ENCODE measurements at regions not wholly inside any gene's neighbourhood (a gene's known extent, or its start where the extent isn't known, plus 50 kb on each side); places are given as distances from the start of the nearest gene placed in this dataset.

DNA sequence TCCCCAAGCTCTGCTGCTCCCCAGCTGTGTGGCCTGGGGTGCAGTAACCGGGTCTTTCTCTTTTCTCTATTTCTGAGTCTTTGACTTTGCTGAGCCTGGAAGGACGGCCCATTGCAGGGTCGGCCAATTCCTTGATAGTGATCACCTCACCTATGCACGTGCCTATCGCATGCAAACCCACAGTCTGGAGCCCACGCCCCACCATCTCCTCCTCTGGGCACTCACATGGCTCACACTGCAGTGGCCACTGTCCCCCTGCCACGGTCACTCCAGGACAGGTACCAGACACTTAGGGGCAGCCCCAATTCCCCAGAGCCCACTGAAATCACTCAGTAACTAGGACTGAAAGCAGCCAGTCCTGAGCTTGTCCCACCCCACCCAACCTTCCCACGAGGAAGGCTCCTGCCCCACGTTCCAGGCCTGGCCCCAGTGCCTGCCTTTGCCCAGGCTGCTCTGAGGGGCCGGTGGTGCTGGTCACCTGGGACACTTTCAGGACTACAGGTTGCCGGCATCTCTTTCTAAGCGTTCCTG is 137.6 kb downstream of the TEX29 start:
- TF ChIP-seq EZH2phosphoT487 (IDR thresholded peaks at IDR 0.05; ENCODE audit: borderline replicate concordance, low read depth, low read length), result no peak
- intact Hi-C loops (cut with micrococcal nuclease; ENCODE audit: unreplicated experiment), result no loop called here
- no peaks in the 10 kb centered on the region for H3K9me2 ChIP-seq (ENCODE audit: insufficient read depth, low read length)
- no peak overlapping the region for H3K4me2 ChIP-seq (ENCODE audit: low read length)
- no peaks in the 10 kb centered on the region for H3K9me3 ChIP-seq (ENCODE audit: low read length)
- H3K4me3 ChIP-seq (ENCODE audit: low read depth, low read length, poor library complexity, severe bottlenecking), result no peak overlapping the region
- no peaks in the 10 kb centered on the region for H3K36me3 ChIP-seq (ENCODE audit: insufficient read depth, low read length)
- BruUV-seq (replicated peaks), result no TSS peak
- H3K27ac ChIP-seq (ENCODE audit: low read depth, low read length, poor library complexity, severe bottlenecking), result no peak overlapping the region
- H3K4me1 ChIP-seq (ENCODE audit: insufficient read depth, low read length, poor library complexity, severe bottlenecking), result no peaks in the 10 kb centered on the region
- H4K20me1 ChIP-seq (ENCODE audit: insufficient read depth, low read length), result no peaks in the 10 kb centered on the region
- no peak for DNase-seq (ENCODE audit: low spot score)
- no peak overlapping the region for H2AFZ ChIP-seq (ENCODE audit: low read length)
- POLR2A ChIA-PET, result no interaction called here
- no peaks in the 10 kb centered on the region for H3K79me2 ChIP-seq (ENCODE audit: insufficient read depth, low read depth, low read length)
- CTCF ChIA-PET (ENCODE audit: unreplicated experiment), result no interaction called here

DNA sequence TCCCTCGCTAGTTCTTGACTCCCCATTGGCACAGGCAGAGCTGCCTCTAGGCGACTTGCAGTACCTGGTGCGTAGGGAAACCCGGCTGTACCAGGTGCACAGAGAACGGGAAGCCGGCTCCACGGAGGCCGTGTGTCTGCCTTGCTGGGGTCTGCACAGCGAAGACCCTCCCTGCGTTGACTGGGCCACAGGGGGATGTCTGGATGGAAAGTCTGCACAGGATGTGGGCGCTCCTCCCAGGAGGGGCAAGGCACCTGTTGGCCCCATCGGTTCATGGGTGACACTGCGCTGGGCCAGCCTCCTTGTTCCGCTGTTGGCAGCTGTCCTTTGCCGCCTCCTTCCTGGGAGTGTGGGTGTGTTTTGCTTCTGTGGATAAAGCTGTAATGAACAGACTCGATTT is 138.3 kb downstream of the TEX29 start:
- ChIA-PET POLR2A (no interaction called here), CTCF (ENCODE audit: unreplicated experiment) (interaction anchor here (0.5 kb wide), 1 partner anchor 668 kb away, joined by 3 read pairs; no protein-coding TSS in a partner anchor)
- no peaks in the 10 kb centered on the region for H3K9me2 ChIP-seq (ENCODE audit: insufficient read depth, low read length)
- H4K20me1 ChIP-seq (ENCODE audit: insufficient read depth, low read length), result no peaks in the 10 kb centered on the region
- no peaks in the 10 kb centered on the region for H3K9me3 ChIP-seq (ENCODE audit: low read length)
- no peaks in the 10 kb centered on the region for H3K36me3 ChIP-seq (ENCODE audit: insufficient read depth, low read length)
- H3K4me1 ChIP-seq (ENCODE audit: insufficient read depth, low read length, poor library complexity, severe bottlenecking), result no peaks in the 10 kb centered on the region
- DNase-seq (ENCODE audit: low spot score), result no peak
- H3K79me2 ChIP-seq (ENCODE audit: insufficient read depth, low read depth, low read length), result no peaks in the 10 kb centered on the region
- H3K4me3 ChIP-seq (ENCODE audit: low read depth, low read length, poor library complexity, severe bottlenecking), result no peak overlapping the region
- no peak overlapping the region for H2AFZ ChIP-seq (ENCODE audit: low read length)
- intact Hi-C loops (cut with micrococcal nuclease; ENCODE audit: unreplicated experiment), result no loop called here
- no peak overlapping the region for H3K4me2 ChIP-seq (ENCODE audit: low read length)
- H3K27ac ChIP-seq (ENCODE audit: low read depth, low read length, poor library complexity, severe bottlenecking), result no peak overlapping the region
- BruUV-seq (replicated peaks), result no TSS peak
- TF ChIP-seq EZH2phosphoT487 (IDR thresholded peaks at IDR 0.05; ENCODE audit: borderline replicate concordance, low read depth, low read length), result no peak
- TF ChIP-seq, protein P1, sequence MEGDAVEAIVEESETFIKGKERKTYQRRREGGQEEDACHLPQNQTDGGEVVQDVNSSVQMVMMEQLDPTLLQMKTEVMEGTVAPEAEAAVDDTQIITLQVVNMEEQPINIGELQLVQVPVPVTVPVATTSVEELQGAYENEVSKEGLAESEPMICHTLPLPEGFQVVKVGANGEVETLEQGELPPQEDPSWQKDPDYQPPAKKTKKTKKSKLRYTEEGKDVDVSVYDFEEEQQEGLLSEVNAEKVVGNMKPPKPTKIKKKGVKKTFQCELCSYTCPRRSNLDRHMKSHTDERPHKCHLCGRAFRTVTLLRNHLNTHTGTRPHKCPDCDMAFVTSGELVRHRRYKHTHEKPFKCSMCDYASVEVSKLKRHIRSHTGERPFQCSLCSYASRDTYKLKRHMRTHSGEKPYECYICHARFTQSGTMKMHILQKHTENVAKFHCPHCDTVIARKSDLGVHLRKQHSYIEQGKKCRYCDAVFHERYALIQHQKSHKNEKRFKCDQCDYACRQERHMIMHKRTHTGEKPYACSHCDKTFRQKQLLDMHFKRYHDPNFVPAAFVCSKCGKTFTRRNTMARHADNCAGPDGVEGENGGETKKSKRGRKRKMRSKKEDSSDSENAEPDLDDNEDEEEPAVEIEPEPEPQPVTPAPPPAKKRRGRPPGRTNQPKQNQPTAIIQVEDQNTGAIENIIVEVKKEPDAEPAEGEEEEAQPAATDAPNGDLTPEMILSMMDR (conservative IDR thresholded peaks at IDR 0.05; ENCODE audit: low read length), result no peak

DNA sequence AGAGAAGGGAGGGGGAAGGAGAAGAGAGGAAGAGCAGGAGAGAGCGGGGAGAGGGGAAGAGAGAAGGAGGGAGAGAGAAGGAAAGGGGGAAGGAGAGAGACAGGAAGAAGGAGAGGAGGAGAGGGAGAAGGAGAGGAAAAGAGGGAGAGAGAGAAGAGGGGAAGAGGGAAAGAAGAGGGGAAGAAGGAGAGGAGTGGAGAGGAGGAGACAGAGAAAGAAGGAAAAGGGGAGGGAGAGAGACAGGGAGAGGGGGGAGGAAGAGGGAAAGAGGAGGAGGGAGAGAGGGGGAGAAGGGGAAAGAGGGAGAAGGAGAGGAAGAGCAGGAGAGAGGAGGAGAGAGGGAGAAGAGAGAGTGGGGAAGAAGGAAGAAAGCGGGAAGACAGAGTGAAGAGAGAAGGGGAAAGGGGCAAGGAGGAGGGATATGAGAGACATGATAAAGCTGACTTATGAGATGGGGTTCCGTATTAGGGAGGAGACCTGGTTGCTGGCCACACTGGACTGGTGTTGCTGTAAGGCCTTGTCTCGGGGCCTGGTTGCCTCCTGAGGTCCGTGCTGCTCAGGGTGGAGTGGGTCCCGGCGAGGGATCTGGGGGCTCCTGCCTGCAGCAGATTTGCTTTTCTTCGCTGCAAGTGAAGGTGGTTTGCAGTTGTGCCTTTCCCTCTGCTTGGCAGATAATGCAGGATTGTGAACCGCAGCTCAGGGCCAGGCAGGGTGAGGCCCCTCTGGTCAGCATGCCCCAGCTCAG is 139.5 kb downstream of the TEX29 start:
- Histone ChIP-seq H3K4me3 (ENCODE audit: low read depth, low read length, poor library complexity, severe bottlenecking) (no peak overlapping the region), H4K20me1 (ENCODE audit: insufficient read depth, low read length) (no peaks in the 10 kb centered on the region), H2AFZ (ENCODE audit: low read length) (no peak overlapping the region), H3K4me1 (ENCODE audit: insufficient read depth, low read length, poor library complexity, severe bottlenecking) (no peaks in the 10 kb centered on the region), H3K9me2 (ENCODE audit: insufficient read depth, low read length) (no peaks in the 10 kb centered on the region), H3K9me3 (ENCODE audit: low read length) (no peaks in the 10 kb centered on the region), H3K4me2 (ENCODE audit: low read length) (no peak overlapping the region), H3K27ac (ENCODE audit: low read depth, low read length, poor library complexity, severe bottlenecking) (no peak overlapping the region), H3K36me3 (ENCODE audit: insufficient read depth, low read length) (no peaks in the 10 kb centered on the region), H3K79me2 (ENCODE audit: insufficient read depth, low read depth, low read length) (no peaks in the 10 kb centered on the region)
- BruUV-seq (replicated peaks), result no TSS peak
- no peak for TF ChIP-seq EZH2phosphoT487 (IDR thresholded peaks at IDR 0.05; ENCODE audit: borderline replicate concordance, low read depth, low read length)
- TF ChIP-seq, protein P1 (conservative IDR thresholded peaks at IDR 0.05; ENCODE audit: low read length), result no peak
- POLR2A ChIA-PET, result no interaction called here
- intact Hi-C loops (cut with micrococcal nuclease; ENCODE audit: unreplicated experiment), result no loop called here
- CTCF ChIA-PET (ENCODE audit: unreplicated experiment), result no interaction called here
- no peak for DNase-seq (ENCODE audit: low spot score)
